Ovary (tissue), 3 donors: ENCODE measurements at regions not wholly inside any gene's neighbourhood (a gene's known extent, or its start where the extent isn't known, plus 50 kb on each side); places are given as distances from the start of the nearest gene placed in this dataset.

Experiments used
- CTCF ChIP-seq, 3 donors: fragments of 450-650 bp in 2 of 3; fragments of 200-600 bp in 1 of 3; IDR thresholded peaks; one replicate each; pipeline versions ENCODE4 v1.5.1 to v1.8.0; 2016 to 2022; ENCODE audit warnings: antibody characterized with exemption in 3 of 3, mild to moderate bottlenecking in 1 of 3
- EP300 ChIP-seq: sonication (generic); formaldehyde crosslinking; IDR thresholded peaks from one replicate; pipeline ENCODE4 v1.6.1; 2017; ENCODE audit warnings: antibody characterized with exemption
- POLR2A ChIP-seq: fragments of 450-650 bp; IDR thresholded peaks from one replicate; pipeline ENCODE4 v1.6.1; 2017; ENCODE audit warnings: antibody characterized with exemption, mild to moderate bottlenecking, moderate library complexity
- donor health status: DM: no; HTN: no; CAD: no.

- no peak for TF ChIP-seq CTCF (IDR thresholded peaks at IDR 0.05)
- TF ChIP-seq POLR2A = no peak
- no peak for TF ChIP-seq EP300
Observed at GRCh38 chr2:12955864-12956263, 239.1 kb downstream of the TRIB2 start.
